HEK293 (cell line): ENCODE measurements at regions not wholly inside any gene's neighbourhood (a gene's known extent, or its start where the extent isn't known, plus 50 kb on each side); places are given as distances from the start of the nearest gene placed in this dataset.

Experiments
- ZNF24 ChIP-seq: fragments of 450-650 bp; formaldehyde crosslinking; IDR thresholded peaks from 2 replicates; pipeline ENCODE4 v1.5.1; 2016; ENCODE audit warnings: missing biosample characterization, missing genetic modification characterization
- TF ChIP-seq, protein P1 (sequence below): fragments of 450-650 bp; formaldehyde crosslinking; IDR thresholded peaks from 2 replicates; pipeline ENCODE4 v1.5.1; 2016; ENCODE audit warnings: missing biosample characterization, missing genetic modification characterization

DNA sequence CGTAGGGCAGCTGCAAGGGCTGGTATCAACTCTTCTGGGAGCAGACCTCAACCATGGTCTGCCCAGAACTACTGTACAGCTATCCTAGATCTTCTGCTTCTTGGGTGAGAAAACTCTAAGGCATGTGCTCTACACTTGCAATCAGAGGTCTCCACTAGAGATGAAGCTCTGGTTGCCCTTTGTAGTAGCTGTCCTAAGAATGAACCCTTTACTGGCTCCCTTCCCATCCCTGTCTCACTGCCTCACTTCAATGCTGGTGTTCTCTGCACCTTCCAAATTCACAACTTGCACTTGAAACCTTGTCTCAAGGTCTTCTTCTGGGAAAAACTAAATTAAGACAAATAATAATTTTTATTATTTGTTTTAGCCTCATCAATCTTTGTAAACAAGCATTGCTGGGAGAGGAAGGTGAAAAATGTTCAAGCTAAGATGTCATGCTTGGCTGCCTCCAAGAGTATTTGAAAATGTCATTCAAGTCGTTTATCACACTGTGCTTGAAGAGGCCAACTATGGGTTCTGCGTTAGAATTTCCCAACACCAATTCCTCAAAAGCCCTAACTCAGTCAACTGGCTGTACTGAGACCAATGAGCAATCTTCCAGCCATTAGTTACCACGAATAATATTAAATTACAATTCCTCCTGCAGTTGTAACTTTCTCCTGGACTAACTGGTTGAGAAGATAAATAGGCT lies 216.9 kb upstream of the ADRA1D start:
- TF ChIP-seq, protein P1, sequence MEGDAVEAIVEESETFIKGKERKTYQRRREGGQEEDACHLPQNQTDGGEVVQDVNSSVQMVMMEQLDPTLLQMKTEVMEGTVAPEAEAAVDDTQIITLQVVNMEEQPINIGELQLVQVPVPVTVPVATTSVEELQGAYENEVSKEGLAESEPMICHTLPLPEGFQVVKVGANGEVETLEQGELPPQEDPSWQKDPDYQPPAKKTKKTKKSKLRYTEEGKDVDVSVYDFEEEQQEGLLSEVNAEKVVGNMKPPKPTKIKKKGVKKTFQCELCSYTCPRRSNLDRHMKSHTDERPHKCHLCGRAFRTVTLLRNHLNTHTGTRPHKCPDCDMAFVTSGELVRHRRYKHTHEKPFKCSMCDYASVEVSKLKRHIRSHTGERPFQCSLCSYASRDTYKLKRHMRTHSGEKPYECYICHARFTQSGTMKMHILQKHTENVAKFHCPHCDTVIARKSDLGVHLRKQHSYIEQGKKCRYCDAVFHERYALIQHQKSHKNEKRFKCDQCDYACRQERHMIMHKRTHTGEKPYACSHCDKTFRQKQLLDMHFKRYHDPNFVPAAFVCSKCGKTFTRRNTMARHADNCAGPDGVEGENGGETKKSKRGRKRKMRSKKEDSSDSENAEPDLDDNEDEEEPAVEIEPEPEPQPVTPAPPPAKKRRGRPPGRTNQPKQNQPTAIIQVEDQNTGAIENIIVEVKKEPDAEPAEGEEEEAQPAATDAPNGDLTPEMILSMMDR (tag by site-specific recombination), result no peak
- no peak for TF ChIP-seq ZNF24 (tag by site-specific recombination)
